GM12878 (cell line): ENCODE measurements at regions not wholly inside any gene's neighbourhood (a gene's known extent, or its start where the extent isn't known, plus 50 kb on each side); places are given as distances from the start of the nearest gene placed in this dataset.

ENCODE experiments used
- ATAC-seq: fragments of 200-7000 bp; cut with Tn5 transposase; 3 replicates; pipeline ENCODE4 v1.9.1; 2020; ENCODE audit warnings: mild to moderate bottlenecking, moderate library complexity
- BruUV-seq: library from RNA; stranded (reverse); fragments of 400-500 nt; replicated peaks from 2 replicates; lab custom pipeline; 2021; lab: Mats Ljungman, UMichigan
- CTCF ChIA-PET: fragments of 300-600 bp; sonication (Branson Sonifier 250); formaldehyde crosslinking; extraction: SDS; loops from one replicate; lab custom pipeline; 2021; ENCODE audit warnings: inconsistent platforms; lab: Yijun Ruan, JAX
- POLR2A ChIA-PET: fragments of 350-600 bp; formaldehyde crosslinking; extraction: SDS; loops from one replicate; lab custom pipeline; 2021; ENCODE audit warnings: inconsistent platforms; lab: Charles Lee
- RAD21 ChIA-PET: fragments of 300-600 bp; sonication (Branson Sonifier 250); formaldehyde crosslinking; loops from one replicate; lab custom pipeline; 2023; ENCODE audit warnings: antibody characterized with exemption; ENCODE audit not compliant: unreplicated experiment; lab: Charles Lee
- SMC1A ChIA-PET: fragments of 300-600 bp; sonication (Branson Sonifier 250); formaldehyde crosslinking; loops from one replicate; lab custom pipeline; 2023; ENCODE audit not compliant: unreplicated experiment, uncharacterized antibody; lab: Charles Lee
- DNase-seq: peaks from one replicate; pipeline ENCODE4 v3.0.0-alpha.2; 2011; ENCODE audit warnings: low read depth, low spot score
- FAIRE-seq: peaks from 3 replicates; lab custom pipeline; 2011; peaks lifted over from hg19 to GRCh38; lab: Jason Lieb, UNC
- H2AFZ ChIP-seq: 2 replicates; pipeline ENCODE4 v1.6.0; 2011; ENCODE audit warnings: low read depth, low read length, control low read depth; ENCODE audit not compliant: control insufficient read depth
- H3K27ac ChIP-seq: 2 replicates; pipeline ENCODE4 v1.5.1; 2011; ENCODE audit warnings: control low read depth; ENCODE audit not compliant: control insufficient read depth, insufficient read depth
- H3K27me3 ChIP-seq, 2 experiments: replicated peaks in 1 of 2; 2 replicates each; pipeline versions ENCODE4 v1.6.0 to v1.6.1; 2011; ENCODE audit warnings: low read length in 1 of 2; ENCODE audit not compliant: control insufficient read depth in 2 of 2, insufficient read depth in 2 of 2
- H3K36me3 ChIP-seq, 2 experiments: 2 replicates each; pipeline ENCODE4 v1.5.1; 2011; ENCODE audit warnings: low read length in 1 of 2; ENCODE audit not compliant: control insufficient read depth in 2 of 2, insufficient read depth in 2 of 2
- H3K4me1 ChIP-seq: 2 replicates; pipeline ENCODE4 v1.6.1; 2011; ENCODE audit warnings: mild to moderate bottlenecking, low read length, moderate library complexity, mixed read lengths; ENCODE audit not compliant: control insufficient read depth, insufficient read depth
- H3K4me2 ChIP-seq: 2 replicates; pipeline ENCODE4 v1.6.0; 2011; ENCODE audit warnings: control low read depth; ENCODE audit not compliant: control insufficient read depth, insufficient read depth
- H3K4me3 ChIP-seq: fragments of 200-600 bp; sonication (generic); 2 replicates; pipeline ENCODE4 v1.5.1; 2016
- H3K79me2 ChIP-seq: 2 replicates; pipeline ENCODE4 v1.6.0; 2011; ENCODE audit warnings: low read length; ENCODE audit not compliant: control insufficient read depth, insufficient read depth
- H3K9ac ChIP-seq: 2 replicates; pipeline ENCODE4 v1.8.0; 2011; ENCODE audit warnings: low read length, control low read depth, mixed read lengths; ENCODE audit not compliant: control insufficient read depth, insufficient read depth
- H3K9me3 ChIP-seq: replicated peaks from 3 replicates; pipeline ENCODE4 v1.5.1; 2011; ENCODE audit warnings: mild to moderate bottlenecking, low read length; ENCODE audit not compliant: control insufficient read depth, insufficient read depth
- H4K20me1 ChIP-seq: 2 replicates; pipeline ENCODE4 v1.6.0; 2011; ENCODE audit not compliant: control insufficient read depth, insufficient read depth
- BCLAF1 ChIP-seq: fragments of 450-650 bp; IDR thresholded peaks from 2 replicates; pipeline ENCODE4 v1.6.1; 2017; ENCODE audit warnings: antibody characterized with exemption, mild to moderate bottlenecking, moderate library complexity
- E2F8 ChIP-seq: fragments of 450-650 bp; IDR thresholded peaks from 2 replicates; pipeline ENCODE4 v1.6.1; 2018; ENCODE audit warnings: mild to moderate bottlenecking, low read depth, moderate library complexity; ENCODE audit not compliant: partially characterized antibody
- GATAD2B ChIP-seq: fragments of 450-650 bp; conservative IDR thresholded peaks from 2 replicates; pipeline ENCODE4 v1.6.1; 2017; ENCODE audit warnings: low read depth, mild to moderate bottlenecking, moderate library complexity
- NR2C1 ChIP-seq: fragments of 450-650 bp; IDR thresholded peaks from 2 replicates; pipeline ENCODE4 v1.6.1; 2017; ENCODE audit warnings: antibody characterized with exemption, mild to moderate bottlenecking, moderate library complexity
- TCF12 ChIP-seq: IDR thresholded peaks from 2 replicates; pipeline ENCODE4 v1.6.1; 2011; ENCODE audit warnings: low read depth, mild to moderate bottlenecking, low read length
- ZBTB11 ChIP-seq: fragments of 450-650 bp; formaldehyde crosslinking; IDR thresholded peaks from 2 replicates; pipeline ENCODE4 v1.5.0; 2022; ENCODE audit warnings: mild to moderate bottlenecking, missing genetic modification characterization
- WGBS: methylation state at CpG from one replicate; pipeline ENCODE4 v1.1.6; 2016; ENCODE audit warnings: low lambda C conversion rate; ENCODE audit not compliant: insufficient replicate concordance, insufficient coverage; ENCODE audit errors: missing lambda C conversion rate; 5-methylcytosine and 5-hydroxymethylcytosine counted together
- in situ Hi-C: fragments of 300-500 bp; cut with MboI; formaldehyde crosslinking; loops from 9 replicates; pipeline ENCODE4 v1.14.3; 2018; ENCODE audit warnings: mixed read lengths
- intact Hi-C: fragments of 100-400 bp; cut with micrococcal nuclease; formaldehyde crosslinking; loops from one replicate; pipeline ENCODE4 v1.14.2; 2022; ENCODE audit not compliant: unreplicated experiment

GRCh38 chr11:116314006-116314405 is 458.8 kb downstream of the BUD13 start (continued):
- no peak for TF ChIP-seq BCLAF1
- TF ChIP-seq ZBTB11 (CRISPR knock-in tag), result no peak

- Histone ChIP-seq H3K4me1 (no peaks in the 10 kb centered on the region), H3K9ac (no peak overlapping the region), H3K4me3 (no peak overlapping the region), H3K4me2 (no peak overlapping the region), H3K79me2 (no peaks in the 10 kb centered on the region), H3K27me3 (no peaks in the 10 kb centered on the region), H3K36me3 (no peaks in the 10 kb centered on the region), H4K20me1 (no peaks in the 10 kb centered on the region), H3K9me3 (no peaks in the 10 kb centered on the region), H2AFZ (no peak overlapping the region), H3K27ac (no peak overlapping the region)
- FAIRE-seq (no peak), DNase-seq (no peak), ATAC-seq (no peak)
- SMC1A ChIA-PET, result interaction anchor here (0.7 kb wide), 1 partner anchor 31 kb away, joined by 3 read pairs; no protein-coding TSS in a partner anchor
- intact Hi-C loops, result no loop called here
- RAD21 ChIA-PET, result no interaction called here
- in situ Hi-C loops, result no loop called here
- BruUV-seq, result no TSS peak
- CTCF ChIA-PET, result no interaction called here
- TF ChIP-seq GATAD2B, result no peak
- no peak for TF ChIP-seq NR2C1
- no peak for TF ChIP-seq E2F8
- no peak for TF ChIP-seq TCF12
- POLR2A ChIA-PET, result interaction anchor here (0.5 kb wide), 1 partner anchor 152 kb away, joined by 3 read pairs; no protein-coding TSS in a partner anchor
- 29% methylated on average over 15 of the region's 15 CpGs for WGBS
Measured at GRCh38 chr11:116312570-116313391, 460.0 kb downstream of the BUD13 start.
